BJ (cell line): ENCODE measurements at regions not wholly inside any gene's neighbourhood (a gene's known extent, or its start where the extent isn't known, plus 50 kb on each side); places are given as distances from the start of the nearest gene placed in this dataset.

ENCODE experiments used
- CTCF ChIA-PET: fragments of 350-600 bp; formaldehyde crosslinking; extraction: SDS; loops from one replicate; lab custom pipeline; 2021; ENCODE audit warnings: antibody characterized with exemption, inconsistent platforms; lab: Yijun Ruan, JAX
- POLR2A ChIA-PET: fragments of 300-600 bp; sonication (Branson Sonifier 250); formaldehyde crosslinking; extraction: SDS; loops from one replicate; lab custom pipeline; 2021; ENCODE audit warnings: antibody characterized with exemption; lab: Charles Lee
- DNase-seq: peaks from one replicate; pipeline ENCODE4 v3.0.0-alpha.2; 2011; ENCODE audit warnings: low read depth
- H3K27me3 ChIP-seq: 2 replicates; pipeline ENCODE4 v1.6.0; 2011; ENCODE audit warnings: low read length; ENCODE audit not compliant: control insufficient read depth, insufficient read depth
- H3K36me3 ChIP-seq: 2 replicates; pipeline ENCODE4 v1.5.1; 2011; ENCODE audit warnings: low read length; ENCODE audit not compliant: control insufficient read depth, insufficient read depth
- H3K4me3 ChIP-seq: 2 replicates; pipeline ENCODE4 v1.5.1; 2011; ENCODE audit warnings: low read depth, mild to moderate bottlenecking, control low read depth, low read length
- TF ChIP-seq, protein P1 (sequence below): IDR thresholded peaks from 2 replicates; pipeline ENCODE4 v1.5.1; 2011; ENCODE audit warnings: low read depth, mild to moderate bottlenecking, control low read depth, inconsistent platforms, low read length, moderate library complexity; ENCODE audit not compliant: insufficient read depth

DNA sequence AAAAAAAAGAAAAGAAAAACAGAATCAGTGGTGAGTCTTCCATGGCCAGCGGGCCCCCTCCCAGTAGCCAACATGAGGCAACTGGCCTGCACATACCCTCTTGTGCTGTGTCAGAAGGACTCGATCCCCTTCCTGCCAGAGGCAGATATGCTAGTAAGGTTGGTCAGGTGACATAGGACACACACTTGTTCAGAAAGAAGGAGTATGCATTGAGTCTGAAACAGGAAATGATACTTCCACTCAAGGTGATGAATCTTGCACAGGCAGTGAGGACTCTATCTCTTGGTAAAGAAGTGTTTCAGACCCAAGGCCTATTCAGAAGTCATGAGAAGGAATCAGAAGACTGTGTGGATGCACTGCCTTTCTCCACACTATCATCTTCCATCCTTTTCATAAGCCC is 269.7 kb upstream of the FAR2 start:
- Histone ChIP-seq H3K36me3 (no peaks in the 10 kb centered on the region), H3K4me3 (no peak overlapping the region), H3K27me3 (peaks cover 1% of the 10 kb centered on the region)
- TF ChIP-seq, protein P1, sequence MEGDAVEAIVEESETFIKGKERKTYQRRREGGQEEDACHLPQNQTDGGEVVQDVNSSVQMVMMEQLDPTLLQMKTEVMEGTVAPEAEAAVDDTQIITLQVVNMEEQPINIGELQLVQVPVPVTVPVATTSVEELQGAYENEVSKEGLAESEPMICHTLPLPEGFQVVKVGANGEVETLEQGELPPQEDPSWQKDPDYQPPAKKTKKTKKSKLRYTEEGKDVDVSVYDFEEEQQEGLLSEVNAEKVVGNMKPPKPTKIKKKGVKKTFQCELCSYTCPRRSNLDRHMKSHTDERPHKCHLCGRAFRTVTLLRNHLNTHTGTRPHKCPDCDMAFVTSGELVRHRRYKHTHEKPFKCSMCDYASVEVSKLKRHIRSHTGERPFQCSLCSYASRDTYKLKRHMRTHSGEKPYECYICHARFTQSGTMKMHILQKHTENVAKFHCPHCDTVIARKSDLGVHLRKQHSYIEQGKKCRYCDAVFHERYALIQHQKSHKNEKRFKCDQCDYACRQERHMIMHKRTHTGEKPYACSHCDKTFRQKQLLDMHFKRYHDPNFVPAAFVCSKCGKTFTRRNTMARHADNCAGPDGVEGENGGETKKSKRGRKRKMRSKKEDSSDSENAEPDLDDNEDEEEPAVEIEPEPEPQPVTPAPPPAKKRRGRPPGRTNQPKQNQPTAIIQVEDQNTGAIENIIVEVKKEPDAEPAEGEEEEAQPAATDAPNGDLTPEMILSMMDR, result no peak
- no peak for DNase-seq
- ChIA-PET CTCF (no interaction called here), POLR2A (no interaction called here)

- DNase-seq, result no peak
- ChIA-PET POLR2A (no interaction called here), CTCF (interaction anchor here (0.7 kb wide), 1 partner anchor 1168 kb away, joined by 3 read pairs; no protein-coding TSS in a partner anchor)
- Histone ChIP-seq H3K27me3 (no peaks in the 10 kb centered on the region; the same call in none of the 2 replicates), H3K36me3 (no peaks in the 10 kb centered on the region), H3K4me3 (no peak overlapping the region)
- TF ChIP-seq, protein P1, result no peak
Measured at GRCh38 chr12:28882444-28882843, 266.6 kb upstream of the FAR2 start.

GRCh38 chr12:28883406-28883997 is 265.6 kb upstream of the FAR2 start:
- TF ChIP-seq, protein P1, result no peak
- Histone ChIP-seq H3K36me3 (no peaks in the 10 kb centered on the region), H3K4me3 (no peak overlapping the region), H3K27me3 (no peaks in the 10 kb centered on the region; the same call in 1 of the 2 replicates)
- no peak for DNase-seq
- POLR2A ChIA-PET, result no interaction called here
- CTCF ChIA-PET, result interaction anchor here (1.0 to 1.2 kb wide), 2 partner anchors 10 to 192 kb away, joined by 3 read pairs; no protein-coding TSS in a partner anchor

DNA sequence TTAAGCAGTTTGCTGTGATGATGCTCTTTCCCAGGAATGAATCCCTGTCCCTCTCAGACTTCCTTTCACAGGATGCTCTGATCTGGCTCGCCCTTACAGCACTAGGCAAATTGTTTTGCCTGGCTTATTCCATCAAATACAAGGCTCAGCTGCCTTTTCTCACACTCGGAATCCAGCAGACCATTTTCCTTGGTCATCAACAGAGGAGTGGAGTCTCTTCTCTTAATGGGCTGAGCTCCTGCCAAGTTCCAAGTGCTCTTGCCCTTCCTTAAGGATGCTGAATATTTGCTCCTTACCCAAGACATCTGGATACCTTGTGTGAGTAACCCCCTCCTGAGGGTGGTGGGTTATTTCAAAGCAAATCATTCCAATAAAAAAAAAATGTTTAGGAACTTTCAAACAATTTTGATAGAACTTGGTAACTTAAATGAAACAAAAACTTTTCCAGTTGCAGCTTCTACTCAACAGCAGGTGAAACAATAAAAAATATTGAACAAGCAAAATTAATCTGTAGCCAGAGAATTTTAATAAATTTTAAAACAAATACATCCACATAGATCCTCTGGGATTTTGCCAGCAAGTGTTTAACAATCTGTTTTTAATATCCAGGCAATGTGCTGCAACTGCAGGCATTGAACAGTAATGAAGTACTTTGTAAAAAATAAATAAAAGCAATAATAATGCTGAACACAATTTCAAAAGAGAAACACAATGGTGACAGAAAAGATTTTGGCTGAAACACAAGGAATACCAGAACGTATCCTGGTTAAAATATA is 264.0 kb upstream of the FAR2 start:
- ChIA-PET POLR2A (no interaction called here), CTCF (interaction anchor here (0.6 to 1.0 kb wide), 3 partner anchors 11 to 78 kb away, joined by 3 to 8 read pairs (median 3); no protein-coding TSS in a partner anchor)
- peak; percentile 36 for DNase-seq
- TF ChIP-seq, protein P1, result no peak
- no peaks in the 10 kb centered on the region for H3K36me3 ChIP-seq
- no peaks in the 10 kb centered on the region for H3K27me3 ChIP-seq
- no peak overlapping the region for H3K4me3 ChIP-seq

- TF ChIP-seq, protein P1, result no peak
- CTCF ChIA-PET, result no interaction called here
- H3K27me3 ChIP-seq, result no peaks in the 10 kb centered on the region
Measured at GRCh38 chr12:28885928-28886327, 263.1 kb upstream of the FAR2 start.

More at GRCh38 chr12:28885928-28886327, 263.1 kb upstream of the FAR2 start:
- H3K4me3 ChIP-seq, result no peak overlapping the region
- no peak for DNase-seq
- POLR2A ChIA-PET, result no interaction called here
- no peaks in the 10 kb centered on the region for H3K36me3 ChIP-seq
